K562 (cell line): ENCODE measurements at regions not wholly inside any gene's neighbourhood (a gene's known extent, or its start where the extent isn't known, plus 50 kb on each side); places are given as distances from the start of the nearest gene placed in this dataset.
"Not testable (repeated sequence)": the region's sequence is repeated elsewhere in the genome, so short reads cannot be mapped to it uniquely, and the experiment has no call there.

ENCODE experiments used
- ATAC-seq: fragments of 200-7000 bp; cut with Tn5 transposase; 3 replicates; pipeline ENCODE4 v1.9.1; 2020; ENCODE audit warnings: moderate library complexity
- BruUV-seq: library from RNA; stranded (reverse); fragments of 400-500 nt; replicated peaks from 2 replicates; lab custom pipeline; 2021; lab: Mats Ljungman, UMichigan
- CTCF ChIA-PET: fragments of 300-600 bp; formaldehyde crosslinking; extraction: SDS; loops from one replicate; lab custom pipeline; 2021; ENCODE audit warnings: low intra/inter-chr PET ratio; lab: Yijun Ruan, JAX
- POLR2A ChIA-PET: fragments of 300-600, 350-650 bp; sonication (Branson Sonifier 250); formaldehyde crosslinking; extraction: SDS; loops from one replicate; lab custom pipeline; 2021; ENCODE audit warnings: antibody characterized with exemption, inconsistent platforms; lab: Yijun Ruan, JAX
- DNase-seq, 4 experiments: peaks; one replicate each; pipeline versions ENCODE4 v3.0.0 to v3.0.0-alpha.2; 2011 to 2018; ENCODE audit warnings: low spot score in 3 of 4, mixed read lengths in 3 of 4; ENCODE audit errors: extremely low read depth in 1 of 4
- FAIRE-seq: peaks from 2 replicates; lab custom pipeline; 2011; peaks lifted over from hg19 to GRCh38; lab: Jason Lieb, UNC
- H2AFZ ChIP-seq: 2 replicates; pipeline ENCODE4 v1.6.0; 2011; ENCODE audit warnings: low read depth, low read length, control low read depth, inconsistent platforms
- H3K27ac ChIP-seq: fragments of 200-600 bp; 3 replicates; pipeline ENCODE4 v1.8.0; 2011; ENCODE audit warnings: low read depth, mild to moderate bottlenecking, control low read depth, inconsistent platforms, low read length, moderate library complexity, mixed read lengths; ENCODE audit errors: extremely low read depth
- H3K27me3 ChIP-seq, 2 experiments: fragments of 300-600 bp in 1 of 2; 2 replicates in 1 of 2; 3 replicates in 1 of 2; pipeline versions ENCODE4 v1.6.0 to v1.8.0; 2011; ENCODE audit warnings: inconsistent platforms in 2 of 2, low read length in 2 of 2, mild to moderate bottlenecking in 1 of 2, mixed read lengths in 1 of 2, moderate library complexity in 1 of 2; ENCODE audit not compliant: control insufficient read depth in 2 of 2, insufficient read depth in 2 of 2
- H3K36me3 ChIP-seq: fragments of 300-600 bp; 3 replicates; pipeline ENCODE4 v1.8.0; 2011; ENCODE audit warnings: mild to moderate bottlenecking, low read length, inconsistent platforms; ENCODE audit not compliant: control insufficient read depth, insufficient read depth
- H3K4me1 ChIP-seq, 2 experiments: fragments of 200-600 bp in 1 of 2; replicated peaks in 1 of 2; 2 replicates in 1 of 2; 3 replicates in 1 of 2; pipeline versions ENCODE4 v1.5.1 to v1.8.0; 2011; ENCODE audit warnings: inconsistent platforms in 2 of 2, low read length in 2 of 2, mild to moderate bottlenecking in 1 of 2, mixed read lengths in 1 of 2, moderate library complexity in 1 of 2; ENCODE audit not compliant: control insufficient read depth in 2 of 2, insufficient read depth in 2 of 2
- H3K4me2 ChIP-seq: 2 replicates; pipeline ENCODE4 v1.6.1; 2011; ENCODE audit warnings: low read length, control low read depth, inconsistent platforms, mixed read lengths; ENCODE audit not compliant: insufficient read depth
- H3K4me3 ChIP-seq: fragments of 200-600 bp; sonication (generic), shearing (Covaris generic); 2 replicates; pipeline ENCODE4 v1.5.1; 2016; ENCODE audit warnings: control low read depth, inconsistent platforms
- H3K79me2 ChIP-seq: fragments of 200-600 bp; 3 replicates; pipeline ENCODE4 v1.8.0; 2011; ENCODE audit warnings: low read length, inconsistent platforms; ENCODE audit not compliant: control insufficient read depth, insufficient read depth
- H3K9ac ChIP-seq, 2 experiments: 2 replicates each; pipeline versions ENCODE4 v1.6.0 to v1.6.1; 2011; ENCODE audit warnings: low read depth in 2 of 2, low read length in 2 of 2, control low read depth in 1 of 2, inconsistent platforms in 1 of 2, mild to moderate bottlenecking in 1 of 2, mixed read lengths in 1 of 2; ENCODE audit not compliant: insufficient read depth in 1 of 2
- H3K9me1 ChIP-seq: one replicate; pipeline ENCODE4 v1.6.0; 2011; ENCODE audit warnings: inconsistent platforms, mild to moderate bottlenecking, low read length, moderate library complexity; ENCODE audit not compliant: control insufficient read depth, insufficient read depth
- H3K9me3 ChIP-seq: replicated peaks from 2 replicates; pipeline ENCODE4 v1.5.1; 2011; ENCODE audit warnings: low read depth, low read length, inconsistent platforms; ENCODE audit not compliant: control insufficient read depth, insufficient read depth
- H4K20me1 ChIP-seq: replicated peaks from 2 replicates; pipeline ENCODE4 v1.6.1; 2011; ENCODE audit warnings: low read length, inconsistent platforms, mixed read lengths; ENCODE audit not compliant: control insufficient read depth, insufficient read depth
- BACH1 ChIP-seq: fragments of 200-800 bp; sonication (Bioruptor generic); IDR thresholded peaks from 2 replicates; pipeline ENCODE4 v1.6.1; 2016; ENCODE audit warnings: missing genetic modification characterization, missing compliant biosample characterization
- KLF16 ChIP-seq: IDR thresholded peaks from 2 replicates; pipeline ENCODE4 v1.6.1; 2016; ENCODE audit warnings: antibody characterized with exemption
- MXD1 ChIP-seq: fragments of 250-450 bp; sonication (Bioruptor Pico); IDR thresholded peaks from 2 replicates; pipeline ENCODE4 v1.8.0; 2021; ENCODE audit warnings: borderline replicate concordance, mild to moderate bottlenecking, moderate library complexity; ENCODE audit not compliant: poor library complexity, severe bottlenecking
- ZFP1 ChIP-seq: fragments of 450-650 bp; formaldehyde crosslinking; IDR thresholded peaks from 2 replicates; pipeline ENCODE4 v1.4.0; 2020; ENCODE audit warnings: mild to moderate bottlenecking, mixed read lengths
- WGBS: fragments of 100-300 bp; shearing (Covaris generic); methylation state at CpG from one replicate; pipeline ENCODE4 v1.1.6; 2016; ENCODE audit warnings: low coverage, mixed read lengths; ENCODE audit not compliant: insufficient coverage; ENCODE audit errors: missing lambda C conversion rate; 5-methylcytosine and 5-hydroxymethylcytosine counted together
- in situ Hi-C: fragments of 300-500 bp; cut with MboI; formaldehyde crosslinking; loops from 4 replicates; pipeline ENCODE4 v1.15.0; 2018; ENCODE audit warnings: inconsistent platforms, mixed read lengths
- intact Hi-C: fragments of 100-400 bp; cut with micrococcal nuclease; formaldehyde crosslinking; loops from 2 replicates; pipeline ENCODE4 v1.14.2; 2022

- TF ChIP-seq ZFP1 (no peak), BACH1 (tag) (no peak), MXD1 (no peak), KLF16 (no peak)
These were observed 270.5 kb downstream of the C12orf75 start (continued) for GRCh38 chr12:105600911-105601545.

GRCh38 chr12:105602312-105602711 lies 271.8 kb downstream of the C12orf75 start:
- BruUV-seq, FAIRE-seq, in situ Hi-C loops, H3K4me2 ChIP-seq, intact Hi-C loops, H3K9me1 ChIP-seq, H2AFZ ChIP-seq, DNase-seq, H3K27me3 ChIP-seq, H3K27ac ChIP-seq, H4K20me1 ChIP-seq, ATAC-seq, H3K4me1 ChIP-seq, H3K36me3 ChIP-seq, H3K4me3 ChIP-seq, H3K9ac ChIP-seq, H3K79me2 ChIP-seq, CTCF ChIA-PET, H3K9me3 ChIP-seq: not testable (repeated sequence)
- WGBS: 2% methylated on average over 5 of the region's 5 CpGs
- POLR2A ChIA-PET: interaction anchor here (0.7 kb wide), 1 partner anchor 15 kb away, joined by 4 read pairs; no protein-coding TSS in a partner anchor

- H3K27me3 ChIP-seq, H3K36me3 ChIP-seq, H3K9ac ChIP-seq, H3K27ac ChIP-seq, H2AFZ ChIP-seq, H3K4me1 ChIP-seq, intact Hi-C loops, H3K79me2 ChIP-seq, CTCF ChIA-PET, FAIRE-seq, H3K9me3 ChIP-seq, POLR2A ChIA-PET, in situ Hi-C loops, ATAC-seq, H3K4me3 ChIP-seq, H3K9me1 ChIP-seq, DNase-seq, H4K20me1 ChIP-seq, BruUV-seq, H3K4me2 ChIP-seq: not testable (repeated sequence)
- 0% methylated on average over 3 of the region's 3 CpGs for WGBS
These were observed 273.8 kb downstream of the C12orf75 start for GRCh38 chr12:105604281-105604680.

DNA sequence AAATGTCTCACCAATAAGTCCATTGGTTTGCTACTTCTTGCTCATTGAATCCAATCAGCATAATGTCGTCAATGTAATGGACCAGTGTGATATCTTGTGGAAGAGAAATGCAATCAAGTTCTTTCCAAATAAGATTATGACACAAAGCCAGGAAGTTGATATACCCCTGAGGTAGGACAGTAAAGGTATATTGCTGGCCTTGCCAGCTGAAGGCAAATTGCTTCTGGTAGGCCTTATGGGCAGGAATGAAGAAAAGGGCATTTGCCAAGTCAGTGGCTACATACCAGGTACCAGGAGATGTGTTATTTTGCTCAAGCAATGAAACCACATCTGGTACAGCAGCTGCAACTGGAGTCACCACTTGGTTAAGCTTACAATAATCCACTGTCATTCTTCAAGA lies 276.1 kb downstream of the C12orf75 start:
- H3K9me1 ChIP-seq, H3K9ac ChIP-seq, H3K27me3 ChIP-seq, H3K27ac ChIP-seq, H3K4me2 ChIP-seq, H4K20me1 ChIP-seq, CTCF ChIA-PET, intact Hi-C loops, H2AFZ ChIP-seq, in situ Hi-C loops, H3K36me3 ChIP-seq, ATAC-seq, H3K79me2 ChIP-seq, H3K4me3 ChIP-seq, FAIRE-seq, H3K4me1 ChIP-seq, DNase-seq, BruUV-seq, H3K9me3 ChIP-seq: not testable (repeated sequence)
- WGBS: 0% methylated on average over 1 of the region's 1 CpG
- POLR2A ChIA-PET: interaction anchor here (0.6 to 0.7 kb wide), 2 partner anchors 16 to 81 kb away, joined by 3 read pairs; no protein-coding TSS in a partner anchor
